ENCODE measurements at regions not wholly inside any gene's neighbourhood (a gene's known extent, or its start where the extent isn't known, plus 50 kb on each side); places are given as distances from the start of the nearest gene placed in this dataset.
"Not testable (repeated sequence)": the region's sequence is repeated elsewhere in the genome, so short reads cannot be mapped to it uniquely, and the experiment has no call there.

DNA sequence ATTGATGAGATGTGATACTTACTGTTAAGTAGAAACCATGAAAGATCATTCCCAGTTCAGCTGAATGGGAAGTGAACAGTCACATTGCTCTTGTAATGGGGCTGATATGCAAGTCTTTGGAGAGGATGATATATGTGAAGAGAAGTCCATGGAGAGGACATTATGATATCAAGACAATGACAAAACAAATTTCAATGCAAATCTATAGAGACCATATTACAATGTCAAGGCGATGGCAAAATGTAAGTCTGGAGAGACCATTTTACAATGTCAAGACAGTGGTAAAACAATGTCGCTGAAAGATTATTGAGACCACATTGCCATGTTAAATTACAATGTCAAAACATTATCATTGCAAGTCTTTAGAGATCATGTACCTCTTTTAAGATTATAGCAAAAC lies 277.1 kb upstream of the MEIS2 start:
- no peak overlapping the region for H3K4me3 ChIP-seq (ENCODE audit: low read depth, low read length)
- no peak for DNase-seq (ENCODE audit: low read depth)
- TF ChIP-seq, protein P1, sequence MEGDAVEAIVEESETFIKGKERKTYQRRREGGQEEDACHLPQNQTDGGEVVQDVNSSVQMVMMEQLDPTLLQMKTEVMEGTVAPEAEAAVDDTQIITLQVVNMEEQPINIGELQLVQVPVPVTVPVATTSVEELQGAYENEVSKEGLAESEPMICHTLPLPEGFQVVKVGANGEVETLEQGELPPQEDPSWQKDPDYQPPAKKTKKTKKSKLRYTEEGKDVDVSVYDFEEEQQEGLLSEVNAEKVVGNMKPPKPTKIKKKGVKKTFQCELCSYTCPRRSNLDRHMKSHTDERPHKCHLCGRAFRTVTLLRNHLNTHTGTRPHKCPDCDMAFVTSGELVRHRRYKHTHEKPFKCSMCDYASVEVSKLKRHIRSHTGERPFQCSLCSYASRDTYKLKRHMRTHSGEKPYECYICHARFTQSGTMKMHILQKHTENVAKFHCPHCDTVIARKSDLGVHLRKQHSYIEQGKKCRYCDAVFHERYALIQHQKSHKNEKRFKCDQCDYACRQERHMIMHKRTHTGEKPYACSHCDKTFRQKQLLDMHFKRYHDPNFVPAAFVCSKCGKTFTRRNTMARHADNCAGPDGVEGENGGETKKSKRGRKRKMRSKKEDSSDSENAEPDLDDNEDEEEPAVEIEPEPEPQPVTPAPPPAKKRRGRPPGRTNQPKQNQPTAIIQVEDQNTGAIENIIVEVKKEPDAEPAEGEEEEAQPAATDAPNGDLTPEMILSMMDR (IDR thresholded peaks at IDR 0.05; ENCODE audit: insufficient read depth, low read depth, low read length), result no peak

DNA sequence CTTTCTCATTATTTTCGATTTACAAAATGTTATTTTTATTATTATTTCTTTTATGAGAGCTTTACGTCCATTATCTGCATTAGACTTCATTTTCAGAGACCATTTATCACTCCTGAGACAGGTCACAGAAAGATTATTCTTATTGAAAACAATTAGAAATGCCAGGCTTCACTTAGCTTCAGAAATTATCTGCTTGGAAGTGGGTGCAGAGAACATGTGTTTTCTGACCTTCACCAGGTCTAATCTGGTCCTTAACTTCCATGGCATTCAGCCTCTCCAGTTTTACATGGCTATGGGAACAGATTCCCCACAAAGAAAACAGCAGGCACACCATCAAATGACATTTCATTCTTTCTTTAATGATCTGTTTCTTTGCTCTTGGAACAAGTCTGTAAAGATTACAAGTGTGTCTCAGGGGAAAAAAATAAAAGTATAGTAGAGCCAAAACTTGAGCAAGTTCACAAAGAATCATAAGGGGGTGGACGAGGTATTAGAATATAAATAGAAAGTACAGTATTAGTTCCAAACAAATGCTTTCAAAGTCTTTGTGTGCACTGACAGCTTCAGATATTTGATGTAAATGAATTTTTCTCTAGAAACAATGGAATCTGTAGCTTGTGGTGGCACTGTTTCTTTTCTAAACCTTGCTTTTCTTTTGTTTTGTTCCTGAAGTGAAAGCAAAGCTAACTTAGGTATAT lies 294.2 kb upstream of the MEIS2 start:
- H3K4me3 ChIP-seq (ENCODE audit: low read depth, low read length), result no peak overlapping the region
- TF ChIP-seq, protein P1 (IDR thresholded peaks at IDR 0.05; ENCODE audit: insufficient read depth, low read depth, low read length), result no peak
- DNase-seq (ENCODE audit: low read depth), result no peak

DNA sequence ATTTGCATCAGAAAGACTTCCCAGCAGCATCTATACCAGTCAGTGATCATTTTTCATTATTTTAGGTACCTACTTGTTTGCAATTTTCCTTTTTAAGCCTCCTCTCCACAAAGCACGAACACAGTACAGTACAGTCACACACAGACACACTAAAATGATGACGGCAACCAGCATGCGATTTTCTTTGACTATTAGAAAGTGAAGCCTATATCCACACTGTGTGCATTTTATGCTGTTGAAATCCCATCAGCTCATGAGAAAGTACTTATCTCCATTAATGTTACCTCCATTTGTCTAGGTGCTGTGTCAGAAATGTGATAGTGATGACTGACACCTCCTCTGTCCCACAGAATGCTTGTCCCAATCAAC lies 294.7 kb upstream of the MEIS2 start:
- DNase-seq (ENCODE audit: low read depth), result no peak
- H3K4me3 ChIP-seq (ENCODE audit: low read depth, low read length), result no peak overlapping the region
- TF ChIP-seq, protein P1 (IDR thresholded peaks at IDR 0.05; ENCODE audit: insufficient read depth, low read depth, low read length), result no peak

DNA sequence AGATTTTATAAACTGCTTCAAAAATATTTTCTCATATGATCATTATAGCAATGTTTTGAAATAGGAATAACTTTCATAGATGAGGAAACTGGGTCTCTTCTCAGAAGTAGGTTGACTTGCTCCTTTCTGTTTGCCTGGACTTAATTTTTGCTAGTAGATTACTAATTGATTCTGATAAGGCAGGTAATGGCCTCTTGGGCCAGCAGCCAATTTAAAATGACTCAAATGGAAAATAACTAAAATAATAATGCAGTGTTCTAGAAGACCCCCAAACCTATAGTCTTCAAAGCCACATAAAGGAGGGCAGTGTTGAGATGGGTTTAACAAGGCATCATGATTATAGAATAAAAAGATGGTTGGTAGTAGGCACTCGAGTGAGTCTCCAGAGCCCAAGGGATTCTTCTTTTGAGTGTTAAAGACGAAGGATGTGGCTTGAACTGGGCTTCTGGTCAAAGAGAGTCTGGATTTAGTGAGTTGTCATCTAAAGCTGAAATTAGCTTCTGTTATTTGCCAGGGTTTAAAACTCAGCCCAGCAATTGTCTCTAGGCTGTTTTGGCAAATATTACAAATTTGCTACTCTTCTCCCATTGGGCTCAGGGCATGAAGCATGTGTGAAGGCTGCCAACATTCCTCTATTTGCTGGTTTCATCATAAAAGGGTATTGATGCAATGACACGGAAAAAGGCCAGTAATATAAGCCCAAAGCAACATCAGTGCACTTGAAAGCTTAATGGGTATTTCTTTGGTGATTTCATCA lies 297.1 kb upstream of the MEIS2 start:
- no peak overlapping the region for H3K4me3 ChIP-seq (ENCODE audit: low read depth, low read length)
- DNase-seq (ENCODE audit: low read depth), result no peak
- TF ChIP-seq, protein P1 (IDR thresholded peaks at IDR 0.05; ENCODE audit: insufficient read depth, low read depth, low read length), result no peak

DNA sequence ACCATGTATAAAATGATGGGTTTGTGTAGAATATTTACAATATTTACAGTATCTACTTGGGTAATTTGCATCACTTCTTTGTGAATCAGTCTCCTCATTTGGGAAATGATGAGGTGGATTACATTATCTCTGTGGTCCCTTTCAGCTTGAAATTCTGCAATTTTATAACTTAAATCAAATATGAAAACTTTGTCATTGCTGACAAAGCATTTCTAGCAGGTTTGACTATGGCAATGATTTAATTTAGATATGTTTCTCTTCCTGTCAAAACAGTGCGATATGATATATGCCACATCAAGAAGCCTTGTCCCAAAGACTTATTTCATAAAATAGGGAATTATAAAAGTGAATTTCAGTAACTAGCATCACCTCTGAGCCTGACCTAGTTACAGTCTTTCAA lies 315.8 kb upstream of the MEIS2 start:
- TF ChIP-seq, protein P1 (IDR thresholded peaks at IDR 0.05; ENCODE audit: insufficient read depth, low read depth, low read length), result no peak
- no peak for DNase-seq (ENCODE audit: low read depth)
- no peak overlapping the region for H3K4me3 ChIP-seq (ENCODE audit: low read depth, low read length)

DNA sequence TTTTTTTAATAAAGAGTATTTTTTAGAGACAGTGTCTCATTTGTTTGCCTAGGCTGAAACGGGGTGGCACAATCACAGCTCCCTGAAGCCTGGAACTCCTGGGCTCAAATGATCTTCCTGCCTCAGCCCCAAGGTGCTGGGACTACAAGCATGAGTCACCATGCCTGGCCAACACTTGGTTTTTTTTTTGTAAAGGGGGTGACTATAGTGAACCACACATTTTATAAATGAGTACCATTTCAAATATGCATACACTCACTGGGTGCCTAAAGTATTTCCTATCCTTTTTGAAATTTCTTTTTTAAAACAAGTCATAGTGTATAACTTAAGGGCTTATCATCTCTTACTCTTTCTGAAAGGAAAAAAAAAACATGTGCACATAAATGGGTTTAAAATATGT lies 325.2 kb upstream of the MEIS2 start:
- DNase-seq (ENCODE audit: low read depth), result no peak
- no peak overlapping the region for H3K4me3 ChIP-seq (ENCODE audit: low read depth, low read length)
- TF ChIP-seq, protein P1 (IDR thresholded peaks at IDR 0.05; ENCODE audit: insufficient read depth, low read depth, low read length), result no peak

DNA sequence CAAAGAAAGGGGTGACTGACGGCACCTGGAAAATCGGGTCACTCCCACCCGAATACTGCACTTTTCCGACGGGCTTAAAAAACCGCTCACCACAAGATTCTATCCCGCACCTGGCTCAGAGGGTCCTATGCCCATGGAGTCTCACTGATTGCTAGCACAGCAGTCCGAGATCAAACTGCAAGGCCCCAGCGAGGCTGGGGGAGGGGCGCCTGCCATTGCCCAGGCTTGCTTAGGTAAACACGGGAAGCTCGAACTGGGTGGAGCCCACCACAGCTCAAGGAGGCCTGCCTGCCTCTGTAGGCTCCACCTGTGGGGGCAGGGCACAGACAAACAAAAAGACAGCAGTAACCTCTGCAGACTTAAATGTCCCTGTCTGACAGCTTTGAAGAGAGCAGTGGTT lies 327.0 kb upstream of the MEIS2 start:
- not testable (repeated sequence) for H3K4me3 ChIP-seq (ENCODE audit: low read depth, low read length); DNase-seq (ENCODE audit: low read depth)

Measured in fibroblast of villous mesenchyme (primary cell).